Central memory CD8-positive, alpha-beta T cell (primary cell): ENCODE measurements at regions not wholly inside any gene's neighbourhood (a gene's known extent, or its start where the extent isn't known, plus 50 kb on each side); places are given as distances from the start of the nearest gene placed in this dataset.
"Not testable (repeated sequence)": the region's sequence is repeated elsewhere in the genome, so short reads cannot be mapped to it uniquely, and the experiment has no call there.

Experiments used
- ATAC-seq: fragments of 150-1000 bp; cut with Tn5 transposase; replicated peaks from 2 replicates; pipeline ENCODE4 v1.10.0; 2022; ENCODE audit warnings: mild to moderate bottlenecking, moderate FRiP score, moderate number of reproducible peaks; ENCODE audit not compliant: poor library complexity, severe bottlenecking; ENCODE audit errors: extremely low read depth
- DNase-seq, 2 donors: peaks; one replicate each; pipeline ENCODE4 v3.0.0; 2021; ENCODE audit warnings: low spot score in 2 of 2
- H3K27ac Mint-ChIP-seq: one replicate; pipeline ENCODE4 v1.8.0; 2022; ENCODE audit warnings: low read depth, mild to moderate bottlenecking, moderate library complexity, mixed read lengths
- H3K27me3 Mint-ChIP-seq: one replicate; pipeline ENCODE4 v1.8.0; 2022; ENCODE audit warnings: mixed read lengths
- H3K36me3 Mint-ChIP-seq: one replicate; pipeline ENCODE4 v1.8.0; 2022; ENCODE audit warnings: mild to moderate bottlenecking, moderate library complexity, mixed read lengths; ENCODE audit not compliant: insufficient read depth
- H3K4me1 Mint-ChIP-seq: one replicate; pipeline ENCODE4 v1.8.0; 2022; ENCODE audit warnings: mixed read lengths
- H3K4me3 Mint-ChIP-seq: one replicate; pipeline ENCODE4 v1.8.0; 2022; ENCODE audit warnings: mild to moderate bottlenecking, moderate library complexity, mixed read lengths
- H3K9me3 Mint-ChIP-seq: one replicate; pipeline ENCODE4 v1.8.0; 2022; ENCODE audit warnings: mixed read lengths

DNA sequence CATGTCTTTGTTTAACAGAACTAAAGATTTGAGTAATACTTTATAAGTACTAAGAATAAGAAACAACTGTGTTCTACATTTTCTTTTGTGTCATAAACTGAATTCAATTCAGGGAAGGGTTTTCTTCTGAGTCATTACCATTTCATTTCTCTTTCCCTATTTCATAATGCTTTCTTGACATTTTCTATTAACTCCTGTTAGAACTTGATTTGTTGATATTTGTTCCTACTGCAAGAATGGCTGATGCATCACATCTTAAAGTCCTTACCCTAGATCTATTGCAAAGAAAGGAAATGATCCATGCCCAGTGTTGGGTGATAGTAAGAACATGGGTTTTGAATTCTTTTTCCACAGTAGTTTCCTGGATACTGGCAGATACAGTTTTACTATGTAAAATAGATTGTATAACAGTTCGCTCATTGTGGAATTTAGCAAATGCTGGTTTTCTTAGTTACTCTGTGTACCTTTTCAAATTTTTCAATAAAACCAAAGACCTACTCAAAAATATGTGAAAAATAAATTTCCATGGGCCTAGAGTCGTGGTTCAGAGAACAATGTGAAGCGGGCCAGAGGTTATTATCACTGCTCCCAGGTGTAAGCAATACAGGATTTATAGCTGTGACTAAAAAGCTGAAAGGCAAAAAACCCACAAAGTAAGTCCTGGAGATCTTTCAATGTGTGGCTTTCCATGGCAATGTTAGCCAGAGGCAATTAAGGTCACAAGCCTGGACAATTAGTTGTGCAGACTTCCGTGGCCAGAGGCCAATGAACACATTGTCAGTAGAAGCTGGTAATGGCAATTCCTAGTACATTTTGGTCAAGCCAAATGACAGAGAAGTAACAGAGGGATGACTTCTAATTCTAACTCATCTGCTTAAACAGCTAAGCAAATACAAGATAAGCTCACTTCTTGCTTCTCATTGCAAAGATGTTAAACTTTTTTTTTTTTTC is 127.3 kb upstream of the FAT4 start:
- DNase-seq (no peak), ATAC-seq (no peak)
- H3K4me3 Mint-ChIP-seq, result no peak overlapping the region
- peaks cover 7% of the 10 kb centered on the region for H3K9me3 Mint-ChIP-seq
- no peaks in the 10 kb centered on the region for H3K27me3 Mint-ChIP-seq
- H3K27ac Mint-ChIP-seq, result no peak overlapping the region
- no peaks in the 10 kb centered on the region for H3K36me3 Mint-ChIP-seq
- H3K4me1 Mint-ChIP-seq, result no peaks in the 10 kb centered on the region

DNA sequence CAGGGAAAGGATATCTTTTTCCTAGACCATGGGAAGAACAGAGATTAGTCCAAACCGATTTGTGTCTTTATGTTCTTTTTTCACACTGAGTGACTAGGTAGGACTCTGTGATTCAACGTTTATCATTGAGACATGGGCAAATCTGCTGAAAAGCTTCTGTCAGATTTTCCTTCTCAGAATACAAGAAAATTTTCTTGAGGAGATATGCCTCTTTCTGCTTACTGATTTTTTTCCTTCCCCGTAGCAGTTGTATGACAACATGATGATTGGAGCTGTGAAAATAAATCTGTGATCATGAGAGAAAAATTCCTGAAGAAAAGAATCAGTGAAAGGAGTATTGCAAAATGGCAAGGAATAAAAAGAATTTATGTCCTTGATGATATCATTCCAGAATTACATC is 130.6 kb upstream of the FAT4 start:
- Mint-ChIP-seq H3K4me1 (no peaks in the 10 kb centered on the region), H3K27ac (no peak overlapping the region), H3K9me3 (peaks cover 7% of the 10 kb centered on the region), H3K36me3 (no peaks in the 10 kb centered on the region), H3K4me3 (no peak overlapping the region), H3K27me3 (no peaks in the 10 kb centered on the region)
- no peak for ATAC-seq
- no peak for DNase-seq

DNA sequence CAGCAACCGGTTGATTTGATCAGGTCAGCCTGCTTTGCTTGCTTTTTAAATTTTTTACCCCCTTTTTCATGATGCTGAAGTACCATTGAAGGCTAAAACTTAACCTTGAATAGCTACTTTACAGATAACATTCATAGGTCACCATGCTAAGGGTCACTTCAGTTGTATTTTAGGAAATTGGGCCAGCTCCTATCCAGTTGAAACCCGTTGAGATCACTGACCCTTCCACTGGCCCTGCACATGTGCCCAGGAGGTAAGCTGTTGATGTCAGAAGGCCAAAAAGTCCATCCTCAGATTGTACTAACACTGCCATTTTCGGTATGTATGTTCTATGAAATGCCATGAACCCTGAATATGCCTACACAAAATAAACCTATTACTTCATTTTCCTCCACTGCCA is 133.0 kb upstream of the FAT4 start:
- Mint-ChIP-seq H3K36me3 (no peaks in the 10 kb centered on the region), H3K4me1 (no peaks in the 10 kb centered on the region), H3K4me3 (no peak overlapping the region), H3K27ac (no peak overlapping the region), H3K9me3 (peaks cover 7% of the 10 kb centered on the region), H3K27me3 (no peaks in the 10 kb centered on the region)
- DNase-seq (no peak), ATAC-seq (no peak)

DNA sequence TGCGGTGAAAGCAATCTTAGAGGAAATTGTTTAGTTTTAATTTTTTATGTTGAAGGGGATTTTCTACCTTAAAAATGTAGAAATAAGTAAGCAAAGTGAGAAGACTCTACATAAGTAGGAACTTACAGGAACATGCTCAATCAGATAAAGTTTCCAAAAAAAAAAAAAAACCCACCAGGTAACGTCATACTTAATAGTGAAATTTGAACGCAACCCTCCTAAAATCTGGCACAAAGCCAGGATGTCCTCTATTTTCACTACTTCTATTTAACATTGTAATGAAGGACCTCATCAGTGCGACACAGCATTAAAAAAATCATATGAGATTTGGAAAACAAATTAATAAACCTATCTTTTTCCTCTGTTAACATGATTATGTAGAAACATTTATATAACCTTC is 135.0 kb upstream of the FAT4 start:
- no peak for ATAC-seq
- Mint-ChIP-seq H3K4me3 (no peak overlapping the region), H3K27me3 (no peaks in the 10 kb centered on the region), H3K9me3 (peaks cover 7% of the 10 kb centered on the region), H3K4me1 (no peaks in the 10 kb centered on the region), H3K27ac (no peak overlapping the region), H3K36me3 (no peaks in the 10 kb centered on the region)
- no peak for DNase-seq

DNA sequence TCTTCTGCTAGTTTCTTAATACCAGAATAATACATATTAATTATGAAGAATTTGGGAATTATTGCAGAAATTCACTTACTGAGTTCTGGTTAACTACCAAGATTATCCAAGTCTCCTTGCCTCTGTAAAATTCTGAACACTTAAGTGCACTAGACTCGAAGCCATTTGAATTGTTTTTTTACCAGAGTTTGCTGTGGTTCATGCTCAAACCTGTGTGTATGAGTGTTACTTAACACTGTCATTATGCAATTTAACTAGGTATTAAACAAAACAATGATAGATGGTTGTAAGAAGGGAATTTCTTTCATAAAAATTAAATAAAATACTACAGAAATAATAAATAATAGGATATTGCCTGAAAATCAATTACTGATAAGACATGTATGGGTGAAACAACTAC is 145.6 kb upstream of the FAT4 start:
- no peaks in the 10 kb centered on the region for H3K4me1 Mint-ChIP-seq
- H3K27me3 Mint-ChIP-seq, result no peaks in the 10 kb centered on the region
- H3K36me3 Mint-ChIP-seq, result no peaks in the 10 kb centered on the region
- DNase-seq, result no peak
- no peak overlapping the region for H3K27ac Mint-ChIP-seq
- H3K4me3 Mint-ChIP-seq, result no peak overlapping the region
- H3K9me3 Mint-ChIP-seq, result peaks cover 21% of the 10 kb centered on the region
- no peak for ATAC-seq

DNA sequence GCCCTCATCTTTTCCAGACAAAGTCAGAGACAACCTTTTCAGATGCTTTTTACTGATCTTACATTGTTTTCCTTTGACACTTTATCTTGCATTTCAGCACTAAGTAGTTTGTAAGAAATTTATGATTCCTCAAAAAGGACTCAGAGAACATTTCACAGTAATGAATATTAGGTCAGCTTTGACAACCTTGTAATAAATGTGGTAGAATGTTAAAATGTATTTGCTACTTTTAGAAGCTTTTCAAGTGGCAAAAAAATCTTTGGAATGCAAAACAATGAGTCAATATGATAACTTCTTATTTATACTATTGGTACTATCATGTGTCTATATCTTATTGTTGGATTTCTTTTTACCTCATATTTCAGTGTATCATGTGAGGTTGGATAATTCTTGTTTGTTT is 146.2 kb upstream of the FAT4 start:
- Mint-ChIP-seq H3K4me1 (no peaks in the 10 kb centered on the region), H3K9me3 (peaks cover 20% of the 10 kb centered on the region), H3K36me3 (no peaks in the 10 kb centered on the region), H3K4me3 (no peak overlapping the region), H3K27ac (no peak overlapping the region), H3K27me3 (no peaks in the 10 kb centered on the region)
- DNase-seq (no peak), ATAC-seq (no peak)

DNA sequence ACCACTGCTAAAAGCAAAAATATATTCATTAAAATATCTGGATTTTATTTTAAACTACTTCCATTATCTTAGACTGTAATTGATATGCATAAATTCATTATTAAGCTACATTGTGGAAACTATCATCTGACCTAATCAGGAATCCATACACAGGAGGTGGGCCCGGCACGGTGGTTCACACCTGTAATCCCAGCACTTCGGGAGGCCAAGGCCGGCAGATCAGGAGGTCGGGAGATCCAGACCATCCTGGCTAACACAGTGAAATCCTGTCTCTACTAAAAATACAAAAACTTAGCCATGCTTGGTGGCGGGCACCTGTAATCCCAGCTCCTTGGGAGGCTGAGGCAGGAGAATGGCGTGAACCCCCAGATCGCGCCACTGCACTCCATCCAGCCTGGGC is 148.7 kb upstream of the FAT4 start:
- not testable (repeated sequence) for DNase-seq, H3K27ac Mint-ChIP-seq, H3K4me3 Mint-ChIP-seq, H3K4me1 Mint-ChIP-seq, H3K27me3 Mint-ChIP-seq, H3K36me3 Mint-ChIP-seq, ATAC-seq
- H3K9me3 Mint-ChIP-seq, result peaks cover 30% of the 10 kb centered on the region

DNA sequence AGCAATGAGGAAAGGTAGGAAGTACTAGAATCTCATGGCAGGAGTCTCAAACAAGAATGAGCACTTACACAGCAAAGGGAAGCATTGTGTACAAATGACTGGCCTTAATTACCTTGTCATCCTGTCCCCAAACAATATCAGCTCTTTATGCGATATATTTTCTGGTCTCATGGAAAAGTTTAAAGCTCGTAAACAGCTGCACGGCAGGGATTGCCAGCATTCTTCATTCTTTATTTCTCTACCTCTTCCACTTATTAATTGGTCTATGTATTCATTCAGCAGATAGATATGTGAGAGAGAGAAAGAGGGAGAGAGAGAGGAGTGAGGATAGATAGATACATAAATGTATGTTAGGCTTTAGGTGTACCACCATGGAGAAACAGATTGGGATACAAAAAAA is 155.8 kb upstream of the FAT4 start:
- ATAC-seq, result no peak
- Mint-ChIP-seq H3K27ac (no peak overlapping the region), H3K36me3 (no peaks in the 10 kb centered on the region), H3K27me3 (no peaks in the 10 kb centered on the region), H3K4me3 (no peak overlapping the region), H3K9me3 (peaks cover 36% of the 10 kb centered on the region), H3K4me1 (no peaks in the 10 kb centered on the region)
- DNase-seq, result no peak

DNA sequence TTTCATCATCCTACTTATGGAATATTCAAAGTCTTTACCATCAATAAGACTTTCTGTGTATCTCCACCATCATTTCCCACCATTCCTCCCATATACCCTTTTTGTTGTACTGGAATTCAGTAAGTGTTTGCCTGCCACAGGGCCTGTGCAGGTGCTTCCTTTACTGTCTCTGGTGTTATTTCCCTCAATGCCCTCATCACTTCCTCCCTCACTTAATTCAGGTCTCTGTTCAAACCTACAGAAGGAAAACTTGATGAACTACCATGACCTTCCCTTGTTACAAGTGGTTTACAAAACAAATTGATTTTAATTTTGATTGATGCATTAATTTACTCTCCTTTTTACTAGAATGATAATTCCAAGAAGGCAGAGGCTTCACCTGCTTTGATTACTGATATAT is 159.5 kb upstream of the FAT4 start:
- Mint-ChIP-seq H3K27me3 (no peaks in the 10 kb centered on the region), H3K4me1 (no peaks in the 10 kb centered on the region), H3K36me3 (no peaks in the 10 kb centered on the region), H3K9me3 (peaks cover 30% of the 10 kb centered on the region), H3K4me3 (no peak overlapping the region), H3K27ac (no peak overlapping the region)
- ATAC-seq, result no peak
- DNase-seq, result no peak

DNA sequence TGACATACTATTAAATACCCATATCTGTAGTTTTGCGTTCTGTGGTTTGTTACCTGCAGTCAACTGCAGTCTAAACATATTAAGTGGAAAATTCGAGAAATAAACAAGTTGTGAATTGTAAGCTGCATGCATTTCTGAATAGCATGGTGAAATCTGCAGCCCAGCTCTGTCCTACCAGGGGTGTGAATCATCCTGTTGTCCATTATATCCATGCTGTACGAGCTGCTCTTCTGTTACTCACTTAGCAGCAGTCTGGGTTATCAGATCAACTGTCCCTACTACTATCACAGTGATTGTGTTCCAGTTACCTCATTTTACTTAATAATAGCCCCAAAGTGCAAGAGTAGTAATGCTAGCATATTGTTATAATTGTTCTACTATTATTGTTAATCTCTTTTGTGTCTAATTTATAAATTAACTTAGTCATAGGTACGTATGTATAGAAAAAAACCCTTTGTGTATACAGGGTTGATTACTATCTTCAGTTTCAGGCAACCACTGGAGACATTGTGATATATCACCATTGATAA is 173.7 kb upstream of the FAT4 start:
- no peak overlapping the region for H3K27ac Mint-ChIP-seq
- H3K27me3 Mint-ChIP-seq, result no peaks in the 10 kb centered on the region
- H3K4me3 Mint-ChIP-seq, result no peak overlapping the region
- H3K36me3 Mint-ChIP-seq, result no peaks in the 10 kb centered on the region
- DNase-seq, result no peak
- peaks cover 6% of the 10 kb centered on the region for H3K9me3 Mint-ChIP-seq
- ATAC-seq, result no peak
- no peaks in the 10 kb centered on the region for H3K4me1 Mint-ChIP-seq

DNA sequence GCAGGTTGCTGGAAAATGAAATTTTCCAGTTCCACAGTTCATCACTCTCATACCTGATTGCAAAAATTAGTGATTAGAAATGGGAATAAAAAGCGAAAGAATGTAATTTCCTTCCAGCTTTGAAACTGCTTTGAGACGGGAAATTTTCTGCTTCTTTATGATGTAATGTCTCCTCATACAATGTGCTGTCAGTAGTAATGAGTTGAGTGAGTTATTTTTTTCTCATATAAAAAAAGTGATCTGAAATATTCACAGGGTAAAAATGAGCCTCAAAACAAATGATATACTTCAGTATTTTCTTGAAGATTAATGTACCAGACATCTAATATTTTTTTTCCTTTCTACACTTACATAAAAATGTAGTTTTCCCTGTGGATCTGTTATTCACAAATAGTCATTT is 179.1 kb upstream of the FAT4 start:
- no peak for DNase-seq

DNA sequence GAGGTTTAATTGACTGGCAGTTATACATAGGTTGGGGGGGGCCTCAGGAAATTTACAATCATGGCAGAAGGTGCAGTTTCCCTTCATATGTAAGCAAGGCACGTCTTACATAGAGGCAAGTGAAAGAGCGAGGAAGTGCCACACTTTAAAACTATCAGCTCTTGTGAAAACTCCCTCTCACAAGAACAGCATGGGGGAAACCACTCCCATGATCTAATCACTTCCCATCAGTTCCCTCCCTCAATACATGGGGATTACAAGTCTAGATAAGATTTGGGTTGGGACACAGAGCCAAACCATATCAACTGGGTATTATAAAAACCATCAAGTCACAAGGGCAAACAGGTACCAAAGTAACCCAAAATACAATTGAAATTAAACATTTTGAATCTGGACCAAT is 182.0 kb upstream of the FAT4 start:
- Mint-ChIP-seq H3K27me3 (no peaks in the 10 kb centered on the region), H3K4me3 (no peak overlapping the region), H3K36me3 (no peaks in the 10 kb centered on the region), H3K4me1 (no peaks in the 10 kb centered on the region), H3K27ac (no peak overlapping the region), H3K9me3 (peaks cover 1% of the 10 kb centered on the region)
- ATAC-seq, result no peak
- no peak for DNase-seq

More for the DNA sequence above, 179.1 kb upstream of the FAT4 start:
- Mint-ChIP-seq H3K27ac (no peak overlapping the region), H3K9me3 (peaks cover 6% of the 10 kb centered on the region), H3K36me3 (no peaks in the 10 kb centered on the region), H3K4me1 (no peaks in the 10 kb centered on the region), H3K27me3 (no peaks in the 10 kb centered on the region), H3K4me3 (no peak overlapping the region)
- ATAC-seq, result no peak

DNA sequence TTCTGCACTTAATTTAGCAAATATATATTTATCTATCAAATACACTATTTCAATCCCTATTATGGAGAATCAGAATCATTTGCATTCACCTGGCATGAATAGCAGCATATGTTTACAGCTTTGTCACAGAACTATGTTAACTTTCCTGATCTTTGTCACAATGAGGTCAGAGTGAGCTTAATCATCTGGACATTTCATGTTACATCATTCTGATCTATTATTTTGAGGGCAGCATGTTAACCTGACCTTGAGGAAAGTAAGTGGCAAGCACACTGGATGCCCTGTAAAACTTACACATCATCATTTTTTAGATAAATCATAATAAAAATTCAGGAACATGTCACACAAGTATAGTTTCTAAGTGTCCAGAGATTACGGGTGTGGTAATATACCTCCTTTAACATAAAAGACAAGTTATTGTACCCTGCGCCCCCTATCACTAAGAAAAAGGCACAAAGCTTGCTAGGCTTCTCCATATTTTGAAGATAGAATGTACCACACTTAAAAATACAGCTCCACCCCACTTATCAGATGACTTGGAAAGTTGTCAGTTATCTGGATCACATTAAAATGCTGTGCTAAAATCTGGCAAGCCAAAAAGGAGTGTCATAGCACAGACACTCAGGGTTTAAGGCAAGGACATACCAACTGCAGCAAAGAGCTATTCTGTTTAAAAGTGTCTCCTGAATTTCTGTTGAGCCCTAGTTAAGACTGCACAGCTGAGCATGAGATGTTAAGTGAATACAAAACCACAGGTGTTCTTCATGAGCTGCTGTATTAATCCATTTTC is 182.7 kb upstream of the FAT4 start:
- no peaks in the 10 kb centered on the region for H3K4me1 Mint-ChIP-seq
- no peak overlapping the region for H3K27ac Mint-ChIP-seq
- no peak overlapping the region for H3K4me3 Mint-ChIP-seq
- no peaks in the 10 kb centered on the region for H3K27me3 Mint-ChIP-seq
- DNase-seq, result no peak
- ATAC-seq, result no peak
- H3K9me3 Mint-ChIP-seq, result no peaks in the 10 kb centered on the region
- H3K36me3 Mint-ChIP-seq, result no peaks in the 10 kb centered on the region
